Omental fat pad (tissue), 3 donors: ENCODE measurements at regions not wholly inside any gene's neighbourhood (a gene's known extent, or its start where the extent isn't known, plus 50 kb on each side); places are given as distances from the start of the nearest gene placed in this dataset.

Experiments used
- ATAC-seq: fragments of 150-250 bp; one replicate; pipeline ENCODE4 v1.9.1; 2016; ENCODE audit warnings: mild to moderate bottlenecking, moderate library complexity; ENCODE audit not compliant: low FRiP score
- DNase-seq: peaks from one replicate; pipeline ENCODE4 v3.0.0-alpha.2; 2019; ENCODE audit warnings: low spot score
- TF ChIP-seq, protein P1 (sequence below), 3 donors: fragments of 450-650 bp; IDR thresholded peaks; one replicate each; pipeline ENCODE4 v1.5.1; 2016 to 2017; ENCODE audit warnings: antibody characterized with exemption in 3 of 3, mild to moderate bottlenecking in 3 of 3, moderate library complexity in 2 of 3

DNA sequence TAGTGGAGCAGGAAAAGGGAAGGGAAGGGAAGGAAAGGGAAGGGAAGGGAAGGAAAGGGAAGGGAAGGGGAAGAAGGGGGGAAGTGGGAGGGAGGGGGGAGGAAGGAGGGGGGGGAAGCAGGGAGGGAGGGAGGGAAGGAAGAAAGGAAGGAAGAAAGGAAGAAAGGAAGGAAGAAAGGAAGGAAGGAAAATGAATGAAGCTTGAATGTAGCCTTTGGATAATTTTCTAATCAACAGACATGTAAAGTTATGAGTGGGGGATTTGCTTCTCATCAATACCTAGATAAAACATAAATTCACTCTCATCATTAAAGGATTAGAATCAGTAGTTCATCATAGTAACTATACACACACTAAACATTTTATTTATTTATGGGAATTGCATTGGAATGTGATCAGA, 446.9 kb upstream of the FAM241A start:
- TF ChIP-seq, protein P1, sequence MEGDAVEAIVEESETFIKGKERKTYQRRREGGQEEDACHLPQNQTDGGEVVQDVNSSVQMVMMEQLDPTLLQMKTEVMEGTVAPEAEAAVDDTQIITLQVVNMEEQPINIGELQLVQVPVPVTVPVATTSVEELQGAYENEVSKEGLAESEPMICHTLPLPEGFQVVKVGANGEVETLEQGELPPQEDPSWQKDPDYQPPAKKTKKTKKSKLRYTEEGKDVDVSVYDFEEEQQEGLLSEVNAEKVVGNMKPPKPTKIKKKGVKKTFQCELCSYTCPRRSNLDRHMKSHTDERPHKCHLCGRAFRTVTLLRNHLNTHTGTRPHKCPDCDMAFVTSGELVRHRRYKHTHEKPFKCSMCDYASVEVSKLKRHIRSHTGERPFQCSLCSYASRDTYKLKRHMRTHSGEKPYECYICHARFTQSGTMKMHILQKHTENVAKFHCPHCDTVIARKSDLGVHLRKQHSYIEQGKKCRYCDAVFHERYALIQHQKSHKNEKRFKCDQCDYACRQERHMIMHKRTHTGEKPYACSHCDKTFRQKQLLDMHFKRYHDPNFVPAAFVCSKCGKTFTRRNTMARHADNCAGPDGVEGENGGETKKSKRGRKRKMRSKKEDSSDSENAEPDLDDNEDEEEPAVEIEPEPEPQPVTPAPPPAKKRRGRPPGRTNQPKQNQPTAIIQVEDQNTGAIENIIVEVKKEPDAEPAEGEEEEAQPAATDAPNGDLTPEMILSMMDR (IDR thresholded peaks at IDR 0.05), result no peak
- no peak for DNase-seq
- ATAC-seq, result no peak

DNA sequence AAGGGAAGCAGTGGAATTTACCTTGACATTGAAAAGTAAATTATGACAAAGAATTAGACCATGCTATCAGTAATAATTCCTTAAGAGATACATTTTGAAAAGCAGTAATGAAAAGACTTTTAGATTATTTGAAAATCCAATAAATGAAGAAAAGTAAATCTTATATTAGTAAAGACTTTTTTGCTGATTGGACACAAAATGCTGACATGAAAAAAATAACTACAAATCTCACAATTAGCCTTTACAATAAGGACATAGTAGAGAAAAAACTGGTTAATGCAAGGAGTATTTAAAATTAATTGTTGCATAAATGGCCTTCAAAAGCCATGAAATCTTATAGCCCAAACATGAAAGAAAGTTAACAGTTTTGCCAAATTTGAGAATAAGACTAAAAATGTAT, 446.1 kb upstream of the FAM241A start:
- DNase-seq (no peak), ATAC-seq (no peak)
- TF ChIP-seq, protein P1 (IDR thresholded peaks at IDR 0.05), result no peak

DNA sequence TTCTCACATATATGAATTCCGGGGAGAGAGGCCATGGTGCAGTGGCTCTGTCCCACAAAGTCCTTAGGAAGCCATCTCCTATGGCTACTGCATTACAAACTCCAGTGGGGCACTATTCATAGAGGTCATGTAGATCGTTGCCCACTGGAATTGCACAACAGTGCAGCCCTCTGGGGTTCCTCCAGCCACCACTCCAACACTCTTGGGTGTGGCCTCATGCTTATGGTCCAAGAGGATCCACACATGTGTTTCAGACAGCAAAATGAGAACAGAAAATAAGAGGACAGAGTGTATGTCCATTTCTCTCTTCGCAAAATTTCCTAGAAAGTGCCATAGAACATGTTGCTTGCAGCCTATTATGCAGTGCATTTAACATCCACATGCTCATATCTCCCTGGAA, 444.2 kb upstream of the FAM241A start:
- no peak for DNase-seq
- TF ChIP-seq, protein P1 (IDR thresholded peaks at IDR 0.05), result no peak
- no peak for ATAC-seq

DNA sequence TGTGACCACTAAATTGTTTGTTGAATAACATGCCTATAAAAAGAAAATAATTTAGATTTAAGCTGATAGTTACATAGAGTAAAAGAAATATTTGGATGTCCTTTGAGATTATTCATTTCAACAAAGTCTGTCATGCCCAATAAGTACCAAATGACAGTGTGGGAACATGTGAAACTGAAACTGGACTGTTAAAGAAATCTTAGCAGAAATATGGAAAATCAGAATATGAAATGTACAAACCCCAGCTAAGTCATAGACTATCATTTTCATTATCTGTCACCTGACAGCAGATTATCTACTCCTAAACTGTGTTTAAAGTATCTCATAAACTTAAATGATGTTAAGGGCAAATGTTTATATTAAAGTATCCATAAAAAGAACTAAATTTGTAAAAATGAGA, 437.8 kb upstream of the FAM241A start:
- no peak for ATAC-seq
- TF ChIP-seq, protein P1 (IDR thresholded peaks at IDR 0.05), result no peak
- no peak for DNase-seq

DNA sequence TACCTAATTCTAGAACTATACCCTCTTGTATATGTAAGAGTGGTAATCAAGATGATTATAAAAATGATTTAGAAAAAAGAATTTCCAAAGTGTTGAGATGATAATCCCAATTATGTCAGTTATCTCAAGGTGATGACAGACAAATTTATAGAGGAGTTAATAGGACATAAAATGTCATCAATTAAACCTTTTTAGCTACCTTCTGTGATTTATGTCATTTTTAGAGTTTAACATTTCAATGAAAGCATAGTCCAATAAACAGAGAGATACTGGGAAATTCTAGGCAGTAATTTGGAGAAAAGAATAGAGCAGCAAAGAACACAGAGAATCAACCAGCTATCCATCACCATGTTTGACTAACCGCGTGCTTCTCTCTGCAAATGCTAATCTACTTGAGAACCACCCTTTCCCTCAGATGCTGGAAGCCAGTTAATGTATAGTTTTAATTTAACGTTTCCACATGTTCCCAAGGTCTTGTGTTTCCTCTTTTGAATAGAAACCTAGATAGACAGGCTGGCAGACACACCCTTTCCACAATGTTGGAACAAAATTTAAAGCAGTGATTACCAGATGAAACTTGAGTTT, 433.1 kb upstream of the FAM241A start:
- TF ChIP-seq, protein P1 (IDR thresholded peaks at IDR 0.05), result no peak

DNA sequence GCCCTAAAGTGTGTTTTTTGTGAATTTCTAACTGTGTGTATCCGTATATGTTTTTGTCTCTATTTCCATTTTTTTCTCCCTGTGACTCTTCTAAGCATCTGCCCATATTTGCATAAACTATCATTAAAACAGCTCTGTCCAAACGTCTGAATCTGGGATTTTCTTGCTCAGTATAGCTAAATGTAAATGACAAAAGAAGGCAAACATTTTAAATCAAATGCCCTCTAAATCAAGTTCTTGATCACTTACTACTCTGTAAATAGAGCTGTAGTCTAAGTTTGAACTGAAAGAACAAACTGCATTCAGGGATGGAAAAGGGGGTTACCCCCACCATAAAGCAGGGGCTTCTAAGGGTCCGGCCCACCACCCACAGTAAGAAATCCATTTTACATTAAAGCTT, 432.0 kb upstream of the FAM241A start:
- no peak for ATAC-seq
- TF ChIP-seq, protein P1 (IDR thresholded peaks at IDR 0.05), result no peak
- no peak for DNase-seq

More for the DNA sequence above, 433.1 kb upstream of the FAM241A start:
- no peak for ATAC-seq
- DNase-seq, result no peak

DNA sequence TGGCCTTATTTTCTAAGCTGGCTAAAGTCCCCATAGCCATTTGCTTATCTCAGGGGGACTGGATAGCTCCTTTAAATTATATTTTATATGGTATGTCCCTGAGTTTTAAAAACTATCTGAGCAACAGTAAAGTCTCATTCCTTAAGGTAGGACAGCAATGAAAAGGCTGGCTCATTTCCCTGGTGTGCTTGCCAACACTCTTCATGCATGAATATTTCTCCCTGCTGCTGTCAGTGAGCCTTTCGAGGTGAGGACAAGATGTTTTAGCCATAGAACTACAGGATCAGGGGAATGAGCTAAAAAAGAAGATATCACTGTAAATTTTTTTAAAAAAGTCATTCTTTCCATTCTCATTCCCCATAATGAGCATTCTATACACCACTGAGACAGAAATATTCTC, 427.3 kb upstream of the FAM241A start:
- no peak for DNase-seq
- TF ChIP-seq, protein P1 (IDR thresholded peaks at IDR 0.05), result no peak
- ATAC-seq, result no peak
